Liver (tissue), 8 donors: ENCODE measurements at regions not wholly inside any gene's neighbourhood (a gene's known extent, or its start where the extent isn't known, plus 50 kb on each side); places are given as distances from the start of the nearest gene placed in this dataset.
"Not testable (repeated sequence)": the region's sequence is repeated elsewhere in the genome, so short reads cannot be mapped to it uniquely, and the experiment has no call there.

Experiments used
- DNase-seq: peaks from one replicate; pipeline ENCODE4 v3.0.0-alpha.2; 2017; ENCODE audit warnings: low spot score
- H3K27ac ChIP-seq, 2 donors: one replicate each; pipeline ENCODE4 v1.7.0; 2013; ENCODE audit warnings: inconsistent platforms in 2 of 2, low read length in 2 of 2, control low read depth in 1 of 2, low read depth in 1 of 2, mild to moderate bottlenecking in 1 of 2
- H3K27me3 ChIP-seq, 4 donors: one replicate each; pipeline versions ENCODE4 v1.6.1 to v1.7.0; 2013; ENCODE audit warnings: low read length in 3 of 4, inconsistent platforms in 1 of 4, mild to moderate bottlenecking in 1 of 4, moderate library complexity in 1 of 4; ENCODE audit not compliant: control insufficient read depth in 4 of 4, insufficient read depth in 4 of 4
- H3K36me3 ChIP-seq, 4 donors: one replicate each; pipeline versions ENCODE4 v1.6.1 to v1.7.0; 2013; ENCODE audit warnings: low read length in 3 of 4, mild to moderate bottlenecking in 3 of 4, low read depth in 1 of 4, moderate library complexity in 1 of 4; ENCODE audit not compliant: control insufficient read depth in 4 of 4, insufficient read depth in 3 of 4
- H3K4me1 ChIP-seq, 4 donors: one replicate each; pipeline versions ENCODE4 v1.6.1 to v1.7.0; 2013; ENCODE audit warnings: low read length in 3 of 4, mild to moderate bottlenecking in 3 of 4, moderate library complexity in 1 of 4; ENCODE audit not compliant: control insufficient read depth in 4 of 4, insufficient read depth in 4 of 4
- H3K4me3 ChIP-seq, 3 donors: one replicate each; pipeline versions ENCODE4 v1.6.1 to v1.7.0; 2013; ENCODE audit warnings: low read length in 3 of 3, control low read depth in 1 of 3, low read depth in 1 of 3, mild to moderate bottlenecking in 1 of 3
- H3K9ac ChIP-seq, 2 donors: one replicate each; pipeline ENCODE4 v1.7.0; 2013; ENCODE audit warnings: low read length in 2 of 2, mild to moderate bottlenecking in 2 of 2, moderate library complexity in 2 of 2, control low read depth in 1 of 2, low read depth in 1 of 2
- H3K9me3 ChIP-seq, 4 donors: one replicate each; pipeline versions ENCODE4 v1.6.1 to v1.7.0; 2013; ENCODE audit warnings: low read length in 3 of 4; ENCODE audit not compliant: control insufficient read depth in 4 of 4
- ATF3 ChIP-seq: IDR thresholded peaks from 2 replicates; pipeline ENCODE4 v1.6.1; 2016; ENCODE audit warnings: antibody characterized with exemption
- CTCF ChIP-seq: fragments of 150-350 bp; IDR thresholded peaks from 2 replicates; pipeline ENCODE4 v1.5.1; 2017; ENCODE audit warnings: improper control_type of control experiment, low read depth, low read length; ENCODE audit not compliant: missing input control
- EGR1 ChIP-seq, 2 donors: IDR thresholded peaks; 2 replicates each; pipeline ENCODE4 v1.6.1; 2016 to 2018; ENCODE audit warnings: antibody characterized with exemption in 2 of 2, low read depth in 2 of 2
- FOXA1 ChIP-seq: IDR thresholded peaks from 2 replicates; pipeline ENCODE4 v1.6.1; 2016; ENCODE audit warnings: antibody characterized with exemption
- FOXA2 ChIP-seq: IDR thresholded peaks from 2 replicates; pipeline ENCODE4 v1.6.1; 2016; ENCODE audit warnings: antibody characterized with exemption
- GABPA ChIP-seq, 2 donors: IDR thresholded peaks in 1 of 2; conservative IDR thresholded peaks in 1 of 2; 2 replicates each; pipeline ENCODE4 v1.6.1; 2016; ENCODE audit warnings: antibody characterized with exemption in 2 of 2, mild to moderate bottlenecking in 1 of 2, moderate library complexity in 1 of 2
- JUND ChIP-seq, 2 donors: IDR thresholded peaks; 2 replicates each; pipeline ENCODE4 v1.6.1; 2016; ENCODE audit warnings: antibody characterized with exemption in 2 of 2
- NR2F2 ChIP-seq: IDR thresholded peaks from 2 replicates; pipeline ENCODE4 v1.6.1; 2016; ENCODE audit warnings: antibody characterized with exemption
- SP1 ChIP-seq: IDR thresholded peaks from 2 replicates; pipeline ENCODE4 v1.6.1; 2018; ENCODE audit warnings: antibody characterized with exemption, mild to moderate bottlenecking
- TAF1 ChIP-seq: conservative IDR thresholded peaks from 2 replicates; pipeline ENCODE4 v1.6.1; 2016; ENCODE audit warnings: antibody characterized with exemption, mild to moderate bottlenecking
- YY1 ChIP-seq: IDR thresholded peaks from 2 replicates; pipeline ENCODE4 v1.6.1; 2016; ENCODE audit warnings: antibody characterized with exemption, mild to moderate bottlenecking
- WGBS: extraction: QIAGEN DNeasy Blood & Tissue Kit; methylation state at CpG from one replicate; pipeline ENCODE4 v1.1.7; 2013; 5-methylcytosine and 5-hydroxymethylcytosine counted together
- TF ChIP-seq, protein P1 (sequence below): IDR thresholded peaks from 2 replicates; pipeline ENCODE4 v1.6.1; 2016; ENCODE audit warnings: antibody characterized with exemption, mild to moderate bottlenecking
- donor health status: healthy.
- donor health status: healthy.
- donor health status: healthy.
- donor health status: healthy.
- donor health status: healthy.

- Histone ChIP-seq H3K4me3 (no peak overlapping the region), H3K36me3 (no peaks in the 10 kb centered on the region), H3K27me3 (no peaks in the 10 kb centered on the region), H3K9me3 (no peaks in the 10 kb centered on the region), H3K4me1 (no peaks in the 10 kb centered on the region), H3K9ac (no peak overlapping the region), H3K27ac (no peak overlapping the region)
- TF ChIP-seq SP1 (no peak), NR2F2 (no peak), JUND (IDR thresholded peaks at IDR 0.05) (no peak), CTCF (no peak), YY1 (no peak), FOXA2 (no peak), EGR1 (IDR thresholded peaks at IDR 0.05; ENCODE audit: low read depth in 2 of 2) (no peak), FOXA1 (no peak), ATF3 (no peak)
- TF ChIP-seq, protein P1, sequence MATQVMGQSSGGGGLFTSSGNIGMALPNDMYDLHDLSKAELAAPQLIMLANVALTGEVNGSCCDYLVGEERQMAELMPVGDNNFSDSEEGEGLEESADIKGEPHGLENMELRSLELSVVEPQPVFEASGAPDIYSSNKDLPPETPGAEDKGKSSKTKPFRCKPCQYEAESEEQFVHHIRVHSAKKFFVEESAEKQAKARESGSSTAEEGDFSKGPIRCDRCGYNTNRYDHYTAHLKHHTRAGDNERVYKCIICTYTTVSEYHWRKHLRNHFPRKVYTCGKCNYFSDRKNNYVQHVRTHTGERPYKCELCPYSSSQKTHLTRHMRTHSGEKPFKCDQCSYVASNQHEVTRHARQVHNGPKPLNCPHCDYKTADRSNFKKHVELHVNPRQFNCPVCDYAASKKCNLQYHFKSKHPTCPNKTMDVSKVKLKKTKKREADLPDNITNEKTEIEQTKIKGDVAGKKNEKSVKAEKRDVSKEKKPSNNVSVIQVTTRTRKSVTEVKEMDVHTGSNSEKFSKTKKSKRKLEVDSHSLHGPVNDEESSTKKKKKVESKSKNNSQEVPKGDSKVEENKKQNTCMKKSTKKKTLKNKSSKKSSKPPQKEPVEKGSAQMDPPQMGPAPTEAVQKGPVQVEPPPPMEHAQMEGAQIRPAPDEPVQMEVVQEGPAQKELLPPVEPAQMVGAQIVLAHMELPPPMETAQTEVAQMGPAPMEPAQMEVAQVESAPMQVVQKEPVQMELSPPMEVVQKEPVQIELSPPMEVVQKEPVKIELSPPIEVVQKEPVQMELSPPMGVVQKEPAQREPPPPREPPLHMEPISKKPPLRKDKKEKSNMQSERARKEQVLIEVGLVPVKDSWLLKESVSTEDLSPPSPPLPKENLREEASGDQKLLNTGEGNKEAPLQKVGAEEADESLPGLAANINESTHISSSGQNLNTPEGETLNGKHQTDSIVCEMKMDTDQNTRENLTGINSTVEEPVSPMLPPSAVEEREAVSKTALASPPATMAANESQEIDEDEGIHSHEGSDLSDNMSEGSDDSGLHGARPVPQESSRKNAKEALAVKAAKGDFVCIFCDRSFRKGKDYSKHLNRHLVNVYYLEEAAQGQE, result no peak
- 72% methylated on average over 5 of the region's 5 CpGs for WGBS
- no peak for DNase-seq
These were observed 413.0 kb downstream of the TSHZ3 start for GRCh38 chr19:30936276-30936675.

GRCh38 chr19:30935146-30935545 lies 414.1 kb downstream of the TSHZ3 start:
- no peak for DNase-seq
- no peaks in the 10 kb centered on the region for H3K27me3 ChIP-seq
- H3K9ac ChIP-seq, result no peak overlapping the region
- H3K4me3 ChIP-seq, result no peak overlapping the region
- H3K27ac ChIP-seq, result no peak overlapping the region
- TF ChIP-seq TAF1 (no peak), YY1 (no peak), JUND (IDR thresholded peaks at IDR 0.05) (no peak), FOXA1 (no peak), ATF3 (no peak), GABPA (IDR thresholded peaks at IDR 0.05 in 1 of 2, conservative IDR thresholded peaks at IDR 0.05 in 1 of 2) (no peak), CTCF (no peak), FOXA2 (no peak), EGR1 (IDR thresholded peaks at IDR 0.05; ENCODE audit: low read depth in 2 of 2) (no peak)
- TF ChIP-seq, protein P1, result no peak
- H3K4me1 ChIP-seq, result no peaks in the 10 kb centered on the region
- no peaks in the 10 kb centered on the region for H3K36me3 ChIP-seq
- no peaks in the 10 kb centered on the region for H3K9me3 ChIP-seq
- 40% methylated on average over 4 of the region's 4 CpGs for WGBS

GRCh38 chr19:30933454-30933853 lies 415.8 kb downstream of the TSHZ3 start:
- H3K4me1 ChIP-seq, H3K4me3 ChIP-seq, H3K9ac ChIP-seq, H3K27me3 ChIP-seq, H3K36me3 ChIP-seq, DNase-seq, H3K27ac ChIP-seq, H3K9me3 ChIP-seq: not testable (repeated sequence)
- 82% methylated on average over 3 of the region's 3 CpGs for WGBS
